22Rv1 (cell line): ENCODE measurements at regions not wholly inside any gene's neighbourhood (a gene's known extent, or its start where the extent isn't known, plus 50 kb on each side); places are given as distances from the start of the nearest gene placed in this dataset.
"Not testable (repeated sequence)": the region's sequence is repeated elsewhere in the genome, so short reads cannot be mapped to it uniquely, and the experiment has no call there.

Source experiments
- H3K27ac ChIP-seq: fragments of 450-650 bp; 2 replicates; pipeline ENCODE4 v1.5.1; 2017
- CTCF ChIP-seq: fragments of 450-650 bp; IDR thresholded peaks from 2 replicates; pipeline ENCODE4 v1.5.1; 2017; ENCODE audit warnings: mild to moderate bottlenecking
- ZFX ChIP-seq: fragments of 450-650 bp; IDR thresholded peaks from 2 replicates; pipeline ENCODE4 v1.6.1; 2017; ENCODE audit warnings: antibody characterized with exemption, borderline replicate concordance

GRCh38 chr20:54347166-54347833 is 128.1 kb upstream of the DOK5 start:
- H3K27ac ChIP-seq: no peak overlapping the region
- TF ChIP-seq ZFX (no peak), CTCF (no peak)

- no peak overlapping the region for H3K27ac ChIP-seq
- TF ChIP-seq ZFX (no peak), CTCF (no peak)
Observed at GRCh38 chr20:54350415-54350814, 125.0 kb upstream of the DOK5 start.

GRCh38 chr20:54351371-54352136 is 123.8 kb upstream of the DOK5 start:
- TF ChIP-seq ZFX: no peak
- TF ChIP-seq CTCF: no peak
- no peak overlapping the region for H3K27ac ChIP-seq

- not testable (repeated sequence) for H3K27ac ChIP-seq
Observed at GRCh38 chr20:54352541-54352940, 122.9 kb upstream of the DOK5 start.

- no peak for TF ChIP-seq ZFX
- TF ChIP-seq CTCF: no peak
- H3K27ac ChIP-seq: no peak overlapping the region
Observed at GRCh38 chr20:54353292-54353691, 122.1 kb upstream of the DOK5 start.

- TF ChIP-seq ZFX (no peak), CTCF (no peak)
- H3K27ac ChIP-seq: no peak overlapping the region
Observed at GRCh38 chr20:54355631-54356280, 119.6 kb upstream of the DOK5 start.

- TF ChIP-seq ZFX (no peak), CTCF (no peak)
Observed at GRCh38 chr20:54356801-54357200, 118.6 kb upstream of the DOK5 start.

More at GRCh38 chr20:54356801-54357200, 118.6 kb upstream of the DOK5 start:
- no peak overlapping the region for H3K27ac ChIP-seq
